DMS114 treated with DMSO at 0.1 percent for 48 hours (cell line): ENCODE measurements at regions not wholly inside any gene's neighbourhood (a gene's known extent, or its start where the extent isn't known, plus 50 kb on each side); places are given as distances from the start of the nearest gene placed in this dataset.
"Not testable (repeated sequence)": the region's sequence is repeated elsewhere in the genome, so short reads cannot be mapped to it uniquely, and the experiment has no call there.

ENCODE experiments used
- DNase-seq: peaks from one replicate; lab custom pipeline; 2025; ENCODE audit not compliant: unreplicated experiment; lab: John Stamatoyannopoulos, UW

DNA sequence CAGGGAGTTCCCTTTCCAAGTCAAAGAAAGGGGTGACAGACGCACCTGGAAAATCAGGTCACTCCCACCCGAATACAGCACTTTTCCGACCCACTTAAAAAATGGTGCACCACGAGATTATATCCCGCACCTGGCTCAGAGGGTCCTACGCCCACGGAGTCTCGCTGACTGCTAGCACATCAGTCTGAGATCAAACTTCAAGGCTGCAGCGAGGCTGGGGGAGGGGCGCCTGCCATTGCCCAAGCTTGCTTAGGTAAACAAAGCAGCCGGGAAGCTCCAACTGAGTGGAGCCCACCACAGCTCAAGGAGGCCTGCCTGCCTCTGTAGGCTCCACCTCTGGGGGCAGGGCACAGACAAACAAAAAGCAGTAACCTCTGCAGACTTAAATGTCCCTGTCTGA lies 277.8 kb upstream of the ARHGAP42 start:
- not testable (repeated sequence) for DNase-seq

DNA sequence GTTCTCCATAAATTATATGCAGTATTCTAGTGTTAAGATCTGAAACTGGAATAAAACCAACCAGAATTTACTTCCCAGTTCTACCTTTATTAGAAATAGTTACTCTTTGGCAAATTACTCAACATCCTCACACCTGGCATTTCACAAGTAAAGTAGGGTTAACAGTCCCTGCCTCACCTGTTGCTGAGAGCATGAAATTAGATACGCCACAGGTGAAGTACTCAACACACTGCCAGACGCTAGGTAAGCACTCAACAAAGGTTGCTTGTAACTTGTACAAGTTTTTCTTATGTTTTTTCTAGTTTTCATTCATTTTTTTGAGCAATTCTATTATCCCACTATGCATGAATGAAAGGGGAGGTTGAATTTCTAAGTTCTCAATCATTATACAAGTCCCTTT lies 267.6 kb upstream of the ARHGAP42 start:
- DNase-seq = no peak

DNA sequence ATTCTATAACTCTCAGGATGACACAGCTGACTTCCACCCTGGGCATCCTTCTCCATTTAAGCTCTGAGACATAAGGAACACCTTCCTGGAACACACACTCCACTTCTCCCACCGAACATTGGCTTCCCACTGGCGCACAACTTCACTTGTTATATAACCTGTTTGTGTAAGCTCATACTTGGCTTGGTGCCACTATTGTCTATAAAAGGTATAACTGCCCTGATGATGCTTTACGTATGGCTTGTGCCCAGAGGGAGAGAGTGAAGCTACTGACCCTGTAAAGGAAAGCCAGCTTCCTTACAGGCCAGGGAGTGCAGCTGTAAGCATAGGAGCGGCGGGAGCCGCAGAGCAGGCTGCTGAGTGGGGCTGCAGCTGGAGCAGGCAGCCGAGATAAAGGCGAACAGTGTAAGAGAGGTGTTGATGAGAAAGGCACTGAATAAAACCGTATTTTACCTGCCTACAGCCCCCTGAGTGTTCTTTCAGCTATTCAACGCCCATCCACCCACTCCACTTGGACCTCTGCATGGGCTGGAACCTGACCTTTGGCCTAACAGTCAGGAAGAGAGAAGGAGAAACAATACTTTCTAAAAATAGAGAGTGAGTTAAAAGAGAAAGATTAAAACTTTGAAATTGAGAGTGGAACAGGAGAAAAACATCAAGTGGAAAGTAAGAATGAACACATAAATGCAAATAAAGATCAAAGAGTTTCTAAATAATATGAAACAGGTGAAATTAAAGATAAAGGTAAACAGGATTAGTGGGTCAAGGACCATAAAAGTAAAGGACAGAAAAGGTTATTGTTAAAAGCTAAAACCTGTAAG lies 252.1 kb upstream of the ARHGAP42 start:
- DNase-seq = no peak

DNA sequence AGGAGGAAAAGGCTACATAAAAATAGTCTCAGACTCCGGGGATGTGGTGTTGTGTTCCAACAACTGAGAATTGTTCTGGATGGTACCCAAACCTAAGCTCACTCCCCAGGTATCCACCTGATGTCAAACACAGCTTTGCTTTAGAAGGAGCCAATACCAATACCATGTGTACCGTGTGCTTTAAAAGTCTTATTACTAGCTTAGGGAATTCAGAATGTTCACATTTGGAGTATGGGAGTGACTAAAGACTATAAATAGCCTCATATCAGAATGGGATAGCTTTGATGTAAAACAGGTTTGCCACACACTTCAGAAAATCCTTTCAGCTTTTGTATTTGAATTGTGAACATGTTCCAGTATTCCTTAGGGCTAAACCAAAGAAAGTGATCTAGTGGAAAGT lies 248.7 kb upstream of the ARHGAP42 start:
- no peak for DNase-seq

DNA sequence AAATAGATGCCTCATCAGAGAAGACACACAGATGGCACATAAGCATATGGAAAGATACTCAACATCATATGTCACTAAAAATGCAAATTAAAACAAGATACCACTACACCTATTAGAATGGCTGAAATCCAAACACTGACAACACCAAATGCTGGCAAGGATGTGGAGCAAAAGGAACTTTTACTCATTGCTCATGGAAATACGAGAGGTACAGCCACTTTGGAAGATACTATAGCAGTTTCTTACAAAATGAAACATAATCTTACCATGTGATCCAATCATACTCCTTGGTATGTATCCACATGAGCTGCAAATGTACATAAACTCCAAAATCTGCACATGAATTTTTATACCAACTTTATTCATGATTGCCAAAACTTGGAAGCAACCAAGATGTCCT lies 246.0 kb upstream of the ARHGAP42 start:
- no peak for DNase-seq

DNA sequence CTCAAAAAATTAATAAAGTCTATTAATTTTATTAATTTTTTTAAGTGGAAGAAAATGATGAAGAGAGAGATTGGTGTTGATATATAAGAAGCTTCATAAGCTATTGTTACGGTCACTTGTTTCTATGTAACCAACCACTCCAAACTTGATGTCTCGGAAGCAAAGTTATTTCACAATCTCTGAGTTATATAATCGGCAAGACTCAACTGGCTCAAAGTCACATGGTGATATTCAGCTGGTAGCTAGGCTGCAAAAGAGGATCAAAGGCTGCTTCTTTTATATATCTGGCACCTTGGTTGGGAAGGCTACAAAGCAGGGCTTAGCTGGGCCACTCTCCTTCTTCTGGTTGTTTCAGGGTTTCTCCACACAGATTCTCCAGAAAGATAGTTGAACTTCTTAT lies 245.1 kb upstream of the ARHGAP42 start:
- DNase-seq = no peak

DNA sequence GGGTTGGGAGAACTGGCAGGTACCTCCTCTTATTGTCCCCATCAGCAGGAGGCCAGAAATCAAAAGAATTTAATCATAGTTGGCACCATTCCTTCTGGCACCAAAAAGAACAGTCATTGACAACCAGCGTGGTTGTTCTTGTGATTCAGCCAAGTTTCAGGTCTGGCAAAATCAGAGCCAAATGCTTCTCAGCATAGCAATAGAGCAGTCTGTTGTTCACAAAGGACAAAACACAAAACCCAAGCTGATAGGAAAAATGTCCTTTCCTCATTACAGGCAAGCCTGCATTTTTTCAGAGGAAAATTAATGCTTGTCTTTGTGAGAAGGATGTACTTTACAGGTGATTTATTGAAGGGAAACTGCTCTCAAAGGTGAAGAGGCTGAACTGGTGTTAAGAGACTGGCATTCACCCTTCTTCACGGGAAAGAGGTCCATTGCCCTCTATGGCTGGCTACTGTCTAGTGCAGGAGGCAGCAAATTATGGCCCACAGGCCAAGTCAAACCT lies 241.8 kb upstream of the ARHGAP42 start:
- no peak for DNase-seq

DNA sequence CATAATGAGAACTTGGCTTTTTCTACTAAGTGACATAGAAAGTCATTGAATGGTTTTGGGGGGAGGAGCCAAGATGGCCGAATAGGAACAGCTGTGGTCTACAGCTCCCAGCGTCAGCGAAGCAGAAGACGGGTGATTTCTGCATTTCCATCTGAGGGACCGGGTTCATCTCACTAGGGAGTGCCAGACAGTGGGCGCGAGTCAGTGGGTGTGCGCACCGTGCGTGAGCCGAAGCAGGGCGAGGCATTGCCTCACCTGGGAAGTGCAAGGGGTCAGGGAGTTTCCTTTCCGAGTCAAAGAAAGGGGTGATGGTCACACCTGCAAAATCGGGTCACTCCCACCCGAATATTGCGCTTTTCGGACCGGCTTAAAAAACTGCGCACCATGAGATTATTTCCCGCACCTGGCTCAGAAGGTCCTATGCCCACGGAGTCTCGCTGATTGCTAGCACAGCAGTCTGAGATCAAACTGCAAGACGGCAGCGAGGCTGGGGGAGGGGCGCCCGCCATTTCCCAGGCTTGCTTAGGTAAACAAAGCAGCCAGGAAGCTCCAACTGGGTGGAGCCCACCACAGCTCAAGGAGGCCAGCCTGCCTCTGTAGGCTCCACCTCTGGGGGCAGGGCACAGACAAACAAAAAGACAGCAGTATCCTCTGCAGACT lies 235.2 kb upstream of the ARHGAP42 start:
- DNase-seq = not testable (repeated sequence)

DNA sequence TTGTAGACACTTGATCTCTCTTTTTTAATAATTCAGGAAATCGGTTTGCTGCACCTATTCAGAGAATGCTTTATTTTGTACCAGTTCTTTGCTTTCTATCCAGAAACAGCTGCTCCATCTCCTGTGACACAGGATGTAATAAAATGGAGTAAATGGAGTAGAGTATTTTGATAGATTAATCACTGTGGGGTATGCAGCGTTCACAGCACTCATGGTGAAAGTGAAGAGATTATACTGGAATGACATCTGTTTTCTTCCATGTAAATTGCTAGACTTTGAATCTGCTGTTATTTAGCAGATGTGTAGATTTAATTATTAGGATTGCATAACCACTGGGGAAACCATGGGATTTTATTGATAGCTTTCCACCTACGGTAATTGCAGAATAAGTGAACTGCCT lies 227.3 kb upstream of the ARHGAP42 start:
- DNase-seq = no peak

DNA sequence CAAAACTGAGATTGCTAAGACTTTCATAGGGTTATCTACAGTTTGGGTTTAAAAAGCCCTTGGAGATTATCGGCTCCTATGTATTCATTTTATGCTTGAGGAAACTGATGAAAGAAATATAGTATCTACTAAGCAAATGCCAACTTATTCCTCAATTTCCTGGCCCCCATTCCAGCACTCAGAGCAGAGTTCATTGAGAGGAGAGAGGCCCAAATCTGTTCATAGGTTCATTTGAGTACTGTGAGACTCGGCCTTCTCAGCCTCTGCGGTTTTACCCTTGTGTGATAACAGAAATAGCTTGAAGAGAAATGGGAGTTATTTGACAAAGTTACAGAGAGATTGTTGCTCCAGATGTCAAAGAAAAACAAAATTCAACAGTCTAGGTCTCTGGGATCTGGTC lies 226.7 kb upstream of the ARHGAP42 start:
- no peak for DNase-seq

DNA sequence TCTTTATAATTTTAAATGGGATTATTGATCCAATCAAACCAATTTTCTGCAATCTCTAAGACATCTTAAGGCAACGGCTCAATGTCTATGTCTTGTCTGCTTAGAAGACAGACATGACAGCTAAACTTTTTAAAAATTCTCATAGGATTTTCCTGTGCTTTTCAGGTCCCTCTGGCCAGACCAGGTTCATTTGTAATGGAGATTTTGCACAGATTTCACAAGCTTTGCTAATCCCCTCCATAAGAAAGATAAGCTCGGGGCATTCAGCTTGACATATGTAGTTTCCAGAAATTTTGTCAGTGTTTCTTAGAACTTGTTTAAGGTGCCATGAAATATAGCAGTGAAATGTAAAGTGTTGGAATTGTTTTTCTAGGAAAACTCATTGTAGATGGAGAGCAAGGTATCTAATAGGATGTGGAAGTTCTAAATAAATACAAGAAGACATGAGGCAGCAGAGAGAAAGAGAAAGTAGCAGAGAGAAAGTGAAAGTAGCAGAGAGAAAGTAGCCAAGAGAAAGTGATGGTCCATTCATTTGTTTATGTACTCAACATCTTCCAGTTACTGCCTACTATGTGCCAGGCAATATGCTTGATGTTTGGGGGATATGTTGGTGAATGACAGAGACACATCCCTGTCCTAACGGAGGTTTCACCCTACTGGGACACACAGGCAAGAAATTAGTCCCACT lies 219.1 kb upstream of the ARHGAP42 start:
- no peak for DNase-seq

DNA sequence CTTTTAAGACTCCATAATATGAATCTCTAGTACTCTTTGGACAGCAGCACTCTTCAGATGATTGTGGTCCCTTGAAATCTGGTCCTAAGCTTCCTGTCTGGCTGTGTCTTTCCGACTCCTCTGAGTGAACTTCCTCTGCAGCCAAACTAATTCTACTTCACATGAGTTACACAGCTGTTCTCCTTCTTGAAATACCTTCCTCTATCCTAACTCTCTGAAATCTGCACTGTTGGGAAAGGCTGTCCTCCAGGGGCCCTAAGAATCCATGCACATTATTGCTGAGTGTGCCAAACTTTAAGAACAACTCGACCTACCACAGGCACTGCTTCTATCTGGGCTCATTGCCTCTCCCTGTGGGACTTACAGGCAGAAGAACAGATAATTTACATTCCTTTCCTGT lies 217.3 kb upstream of the ARHGAP42 start:
- DNase-seq = no peak

DNA sequence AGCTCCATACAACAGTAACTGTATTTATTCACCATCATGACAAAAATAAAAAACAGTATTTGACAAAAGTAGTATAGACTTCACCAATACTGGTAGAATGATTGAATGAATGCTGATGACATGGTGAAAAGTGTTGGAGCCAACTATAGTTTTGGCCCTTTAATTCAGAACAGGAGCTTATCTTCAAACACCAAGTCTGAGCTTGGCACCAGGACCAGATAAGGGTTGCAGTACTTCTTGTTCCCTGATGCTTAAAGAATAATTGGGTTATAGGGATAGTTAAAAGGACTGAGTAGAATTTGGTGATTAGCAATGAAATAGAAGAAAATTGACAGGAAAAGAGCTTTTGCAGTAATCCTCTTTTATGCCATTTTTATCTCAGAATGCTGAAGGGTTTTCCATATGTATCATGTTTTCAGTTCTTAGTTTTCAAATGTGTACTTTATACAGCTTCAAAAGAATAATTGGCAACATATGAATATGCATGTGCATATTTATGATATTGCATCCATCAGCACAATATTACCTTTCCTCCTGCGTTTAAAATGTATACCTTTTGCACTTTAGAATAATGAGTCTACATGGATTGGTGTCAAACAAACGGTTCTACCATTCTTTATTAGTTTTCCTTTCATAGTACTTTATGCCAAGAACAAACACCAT lies 214.2 kb upstream of the ARHGAP42 start:
- DNase-seq = no peak

DNA sequence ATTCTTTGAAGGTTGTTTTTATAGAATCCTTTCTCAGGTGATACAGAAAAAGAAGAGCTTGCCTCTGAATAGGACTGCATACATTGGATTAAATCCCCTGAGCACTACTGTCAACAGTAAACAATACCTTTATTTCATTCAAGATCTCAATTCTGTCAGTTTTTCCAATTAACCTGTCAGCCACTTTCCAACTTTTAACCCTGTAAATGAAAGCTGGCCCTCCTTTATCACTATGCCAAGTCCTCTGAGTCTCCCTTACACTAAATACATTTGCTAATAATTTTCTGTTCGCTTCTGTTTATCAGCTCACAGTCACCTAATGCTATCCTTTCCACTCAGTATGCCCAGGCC lies 213.7 kb upstream of the ARHGAP42 start:
- no peak for DNase-seq

DNA sequence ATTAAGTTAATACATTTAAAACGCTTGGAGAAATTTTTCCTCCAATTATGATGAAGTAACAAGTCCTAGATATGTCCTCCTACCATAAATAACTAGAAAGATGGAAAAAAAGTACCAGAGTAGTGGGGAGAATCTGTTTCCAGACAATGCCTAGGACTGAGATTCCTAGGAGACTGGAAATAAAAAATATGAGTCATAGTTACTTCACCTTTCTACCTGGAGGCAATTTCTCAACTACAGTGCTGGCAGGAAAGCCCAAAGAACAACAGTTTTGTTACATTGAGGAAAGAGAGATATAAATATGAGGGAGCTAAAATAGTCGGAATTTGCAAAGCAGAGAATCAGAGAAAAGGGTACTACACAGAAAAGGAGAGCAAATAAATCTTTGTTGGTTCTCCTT lies 202.1 kb upstream of the ARHGAP42 start:
- DNase-seq = no peak

DNA sequence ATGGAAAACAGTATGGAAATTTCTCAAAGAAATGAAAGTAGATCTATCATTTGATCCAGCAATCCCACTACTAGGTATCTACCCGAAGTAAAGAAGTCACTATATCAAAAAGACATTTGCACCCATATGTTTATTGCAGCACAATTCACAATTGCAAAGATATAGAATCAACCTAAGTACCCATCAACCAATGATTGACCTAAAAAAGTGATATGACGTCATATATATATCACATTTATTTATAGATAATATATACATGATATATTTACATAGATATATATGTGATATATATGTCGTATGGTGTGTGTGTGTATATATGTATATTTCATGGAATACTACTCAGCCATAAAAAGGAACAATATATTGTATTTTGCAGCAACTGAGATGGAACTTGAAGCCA lies 188.3 kb upstream of the ARHGAP42 start:
- DNase-seq = no peak

DNA sequence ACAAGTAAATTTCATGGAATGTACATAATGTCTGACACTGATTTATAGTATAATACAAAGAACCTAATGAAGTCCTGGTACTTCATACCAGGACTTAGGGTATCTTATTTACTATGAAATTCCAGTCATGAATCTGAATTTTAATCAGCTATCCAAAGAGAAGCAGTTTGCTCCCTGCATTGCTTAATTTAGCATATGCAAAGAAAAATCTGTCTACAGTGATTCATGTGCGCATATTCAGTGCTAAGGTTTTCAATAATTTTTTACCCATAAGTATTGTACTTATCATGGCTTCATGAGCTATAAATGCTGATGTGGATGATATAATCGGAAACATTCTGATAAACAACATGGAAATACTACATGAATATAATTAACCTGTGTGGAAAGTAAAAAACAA lies 185.6 kb upstream of the ARHGAP42 start:
- no peak for DNase-seq

DNA sequence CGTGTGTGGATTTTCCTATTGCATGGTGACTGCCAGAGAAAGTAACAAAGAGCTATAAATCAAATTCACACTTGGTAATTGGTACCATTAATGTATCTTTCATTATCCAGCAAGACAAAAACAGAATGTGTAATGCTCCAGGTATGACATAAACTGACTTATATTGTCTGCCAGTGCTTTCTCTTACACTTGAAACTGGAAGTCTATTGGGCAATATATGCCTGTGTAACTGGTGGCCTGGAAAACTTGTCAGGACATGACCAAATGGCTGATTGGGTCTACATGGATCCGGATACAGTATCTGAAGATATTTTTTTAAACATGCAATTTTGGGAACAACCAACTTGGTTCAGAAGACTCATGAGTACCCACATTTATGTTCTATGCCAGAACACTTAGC lies 174.6 kb upstream of the ARHGAP42 start:
- no peak for DNase-seq

DNA sequence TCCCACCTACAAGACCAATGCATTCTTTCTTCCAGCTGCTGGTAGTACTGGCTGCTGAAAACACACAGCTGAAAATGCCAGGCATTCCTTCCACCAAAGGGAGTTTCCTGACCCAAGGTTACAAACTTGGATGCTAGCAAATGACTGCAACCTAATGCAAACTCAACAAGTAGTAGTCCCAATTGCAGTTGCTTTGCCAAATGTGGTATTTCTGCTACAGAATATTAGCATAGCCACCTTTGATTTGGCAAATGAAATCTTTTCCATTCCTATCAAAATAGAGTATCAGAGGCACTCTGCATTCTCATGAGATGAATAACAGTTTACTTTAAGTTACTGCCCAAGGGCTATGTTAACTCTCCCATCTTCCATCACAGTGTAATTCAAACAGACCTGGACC lies 172.0 kb upstream of the ARHGAP42 start:
- no peak for DNase-seq

DNA sequence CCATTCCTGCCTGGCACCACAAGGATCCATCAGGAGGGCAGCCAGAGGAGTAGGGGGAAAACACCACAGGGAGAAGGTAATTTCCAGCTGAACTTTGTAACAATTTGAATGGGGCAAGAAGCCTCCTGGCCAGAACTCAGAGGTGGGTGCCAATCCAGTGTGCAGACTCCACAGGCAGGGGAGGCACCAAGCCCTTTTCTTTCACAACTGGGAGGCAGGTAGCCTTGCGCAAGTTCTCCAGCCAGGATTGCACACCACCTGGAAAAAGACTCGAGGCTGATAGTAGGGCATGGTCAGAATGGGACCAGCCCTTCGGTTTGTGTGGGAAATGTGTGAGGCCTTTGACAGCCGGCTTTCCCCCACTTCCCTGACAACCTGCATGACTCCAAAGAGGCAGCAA lies 161.9 kb upstream of the ARHGAP42 start:
- no peak for DNase-seq

DNA sequence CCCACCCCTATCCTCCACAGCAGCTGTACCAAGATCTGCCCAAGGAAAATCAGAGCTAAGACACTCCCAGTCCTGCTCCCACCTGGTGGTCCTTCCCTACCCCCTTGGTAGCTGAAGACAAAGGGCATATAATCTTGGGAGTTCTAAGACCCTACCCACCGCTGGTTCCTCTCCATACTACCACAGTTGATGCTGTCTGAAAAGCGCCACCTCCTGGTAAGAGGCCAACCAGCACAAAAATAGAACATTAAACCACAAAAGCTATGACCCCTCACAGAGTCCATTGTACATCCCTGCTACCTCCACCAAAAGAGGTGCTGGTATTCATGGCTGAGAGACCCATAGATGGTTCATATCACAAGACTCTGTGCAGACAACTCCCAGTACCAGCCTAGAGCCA lies 161.5 kb upstream of the ARHGAP42 start:
- DNase-seq = no peak
